Astrocyte (in vitro differentiated cells and primary cell): ENCODE measurements at regions not wholly inside any gene's neighbourhood (a gene's known extent, or its start where the extent isn't known, plus 50 kb on each side); places are given as distances from the start of the nearest gene placed in this dataset.

Experiments used
- CTCF ChIP-seq: IDR thresholded peaks from 2 replicates; pipeline ENCODE4 v1.5.1; 2011; ENCODE audit warnings: low read depth, mild to moderate bottlenecking, inconsistent platforms, low read length, moderate library complexity; ENCODE audit not compliant: insufficient read depth
- EZH2 ChIP-seq: IDR thresholded peaks from 2 replicates; pipeline ENCODE4 v1.6.1; 2012; ENCODE audit warnings: mild to moderate bottlenecking, low read length, inconsistent platforms; ENCODE audit not compliant: insufficient read depth

- TF ChIP-seq CTCF (no peak), EZH2 (no peak)
Observed at GRCh38 chr19:28744014-28744413, 468.9 kb downstream of the UQCRFS1 start.
